H1 (cell line): ENCODE measurements at regions not wholly inside any gene's neighbourhood (a gene's known extent, or its start where the extent isn't known, plus 50 kb on each side); places are given as distances from the start of the nearest gene placed in this dataset.

Experiments used
- CTCF ChIA-PET: fragments of 300-600 bp; sonication (Branson Sonifier 250); formaldehyde crosslinking; loops from one replicate; lab custom pipeline; 2021; ENCODE audit not compliant: partially characterized antibody; lab: Charles Lee
- POLR2A ChIA-PET: fragments of 300-600 bp; sonication (Branson Sonifier 250); formaldehyde crosslinking; loops from one replicate; lab custom pipeline; 2021; ENCODE audit warnings: inconsistent platforms; ENCODE audit not compliant: partially characterized antibody; lab: Charles Lee
- DNase-seq, 2 experiments: peaks; one replicate each; pipeline versions ENCODE4 v3.0.0 to v3.0.0-alpha.2; 2010 to 2022; ENCODE audit warnings: low spot score in 2 of 2, low read depth in 1 of 2, mixed read lengths in 1 of 2
- FAIRE-seq: peaks from 2 replicates; lab custom pipeline; 2011; peaks lifted over from hg19 to GRCh38; lab: Jason Lieb, UNC
- H2AFZ ChIP-seq: 2 replicates; pipeline ENCODE4 v1.8.1; 2012; ENCODE audit warnings: low read length, inconsistent platforms
- H2AK5ac ChIP-seq: 2 replicates; pipeline ENCODE4 v1.6.1; 2013; ENCODE audit warnings: low read depth, low read length
- H2BK120ac ChIP-seq: replicated peaks from 2 replicates; pipeline ENCODE3; 2013; ENCODE audit warnings: low read depth, low read length, inconsistent platforms
- H2BK12ac ChIP-seq: 2 replicates; pipeline ENCODE4 v1.6.1; 2013; ENCODE audit warnings: low read depth, low read length
- H2BK15ac ChIP-seq: 2 replicates; pipeline ENCODE4 v1.6.1; 2013; ENCODE audit warnings: low read length
- H2BK20ac ChIP-seq: 2 replicates; pipeline ENCODE4 v1.6.1; 2013; ENCODE audit warnings: low read length
- H2BK5ac ChIP-seq: 2 replicates; pipeline ENCODE4 v1.6.1; 2013; ENCODE audit warnings: low read depth, low read length
- H3K14ac ChIP-seq: 2 replicates; pipeline ENCODE4 v1.6.1; 2013; ENCODE audit warnings: inconsistent platforms; ENCODE audit not compliant: insufficient read length
- H3K18ac ChIP-seq: 2 replicates; pipeline ENCODE4 v1.6.1; 2013; ENCODE audit warnings: low read length; ENCODE audit errors: extremely low read depth
- H3K23ac ChIP-seq: 2 replicates; pipeline ENCODE4 v1.6.1; 2013; ENCODE audit warnings: inconsistent platforms; ENCODE audit not compliant: insufficient read length
- H3K23me2 ChIP-seq: 2 replicates; pipeline ENCODE4 v1.6.1; 2013; ENCODE audit warnings: low read depth, low read length
- H3K27ac ChIP-seq: 2 replicates; pipeline ENCODE4 v1.6.1; 2011; ENCODE audit warnings: low read depth, low read length, inconsistent platforms
- H3K27me3 ChIP-seq, 4 experiments: replicated peaks in 1 of 4; 1 replicate in 1 of 4; 2 replicates in 3 of 4; pipeline versions ENCODE4 v1.6.1 to v1.8.1; 2011 to 2013; ENCODE audit warnings: low read length in 3 of 4, mild to moderate bottlenecking in 3 of 4, inconsistent platforms in 2 of 4, mixed read lengths in 2 of 4, moderate library complexity in 1 of 4; ENCODE audit not compliant: control insufficient read depth in 3 of 4, insufficient read depth in 3 of 4; ENCODE audit errors: extremely low read depth in 1 of 4
- H3K36me3 ChIP-seq, 4 experiments: 2 replicates each; pipeline versions ENCODE4 v1.6.1 to v1.8.1; 2011 to 2013; ENCODE audit warnings: mild to moderate bottlenecking in 4 of 4, low read length in 3 of 4, moderate library complexity in 2 of 4, control low read depth in 1 of 4, inconsistent platforms in 1 of 4; ENCODE audit not compliant: insufficient read depth in 4 of 4, control insufficient read depth in 2 of 4
- H3K4ac ChIP-seq: replicated peaks from 2 replicates; pipeline ENCODE3; 2013; ENCODE audit warnings: low read length, low read depth, mixed read lengths, inconsistent platforms; ENCODE audit not compliant: insufficient read length
- H3K4me1 ChIP-seq, 4 experiments: replicated peaks in 1 of 4; 1 replicate in 1 of 4; 2 replicates in 3 of 4; pipeline versions ENCODE4 v1.6.1 to v1.8.1; 2011 to 2013; ENCODE audit warnings: low read length in 3 of 4, inconsistent platforms in 2 of 4, mixed read lengths in 1 of 4; ENCODE audit not compliant: insufficient read depth in 4 of 4, control insufficient read depth in 3 of 4
- H3K4me2 ChIP-seq, 2 experiments: 2 replicates each; pipeline versions ENCODE4 v1.6.1 to v1.8.1; 2011 to 2013; ENCODE audit warnings: low read depth in 2 of 2, low read length in 2 of 2, control low read depth in 1 of 2, inconsistent platforms in 1 of 2, mild to moderate bottlenecking in 1 of 2; ENCODE audit not compliant: insufficient read depth in 1 of 2
- H3K4me3 ChIP-seq, 4 experiments: fragments of 200-600, 300-600 bp in 1 of 4; sonication (generic), shearing (Covaris generic), sonication (Bioruptor Twin) in 1 of 4; 2 replicates each; pipeline versions ENCODE4 v1.5.1 to v1.8.1; 2011 to 2016; ENCODE audit warnings: low read length in 4 of 4, low read depth in 3 of 4, control low read depth in 2 of 4, inconsistent platforms in 2 of 4, mild to moderate bottlenecking in 2 of 4, mixed read lengths in 1 of 4, moderate library complexity in 1 of 4; ENCODE audit not compliant: insufficient read depth in 2 of 4; ENCODE audit errors: extremely low read depth in 1 of 4
- H3K56ac ChIP-seq: replicated peaks from 2 replicates; pipeline ENCODE3; 2013; ENCODE audit warnings: low read depth, mild to moderate bottlenecking, mixed read lengths, low read length, inconsistent platforms; ENCODE audit not compliant: insufficient read length
- H3K79me1 ChIP-seq: 2 replicates; pipeline ENCODE4 v1.6.1; 2013; ENCODE audit warnings: low read depth, low read length, control low read depth
- H3K79me2 ChIP-seq, 2 experiments: 2 replicates each; pipeline versions ENCODE4 v1.6.1 to v1.8.1; 2012 to 2013; ENCODE audit warnings: low read length in 2 of 2, mild to moderate bottlenecking in 2 of 2, inconsistent platforms in 1 of 2; ENCODE audit not compliant: insufficient read depth in 2 of 2, control insufficient read depth in 1 of 2
- H3K9ac ChIP-seq, 4 experiments: replicated peaks in 1 of 4; 1 replicate in 1 of 4; 2 replicates in 3 of 4; pipeline versions ENCODE4 v1.6.1 to v1.8.1; 2011 to 2013; ENCODE audit warnings: low read depth in 3 of 4, low read length in 3 of 4, control low read depth in 2 of 4, mild to moderate bottlenecking in 2 of 4, moderate library complexity in 2 of 4, inconsistent platforms in 1 of 4; ENCODE audit errors: extremely low read depth in 1 of 4
- H3K9me3 ChIP-seq, 2 experiments: 2 replicates each; pipeline versions ENCODE4 v1.6.1 to v1.8.1; 2012 to 2013; ENCODE audit warnings: mild to moderate bottlenecking in 2 of 2, moderate library complexity in 2 of 2, control low read depth in 1 of 2, inconsistent platforms in 1 of 2, low read depth in 1 of 2, low read length in 1 of 2, mixed read lengths in 1 of 2; ENCODE audit not compliant: insufficient read depth in 2 of 2
- H4K20me1 ChIP-seq, 2 experiments: replicated peaks in 1 of 2; 2 replicates each; pipeline versions ENCODE3 to v1.8.1; 2011 to 2013; ENCODE audit warnings: inconsistent platforms in 2 of 2, low read length in 2 of 2, mild to moderate bottlenecking in 1 of 2; ENCODE audit not compliant: insufficient read depth in 2 of 2, control insufficient read depth in 1 of 2
- H4K5ac ChIP-seq: 2 replicates; pipeline ENCODE4 v1.6.1; 2013; ENCODE audit warnings: low read length, low read depth, mixed read lengths, inconsistent platforms; ENCODE audit not compliant: insufficient read length
- H4K8ac ChIP-seq: 2 replicates; pipeline ENCODE4 v1.8.0; 2013; ENCODE audit warnings: mild to moderate bottlenecking, moderate library complexity, low read length, inconsistent platforms; ENCODE audit not compliant: insufficient read depth; ENCODE audit errors: extremely low read depth
- H4K91ac ChIP-seq: replicated peaks from 2 replicates; pipeline ENCODE3; 2013; ENCODE audit warnings: low read length, mixed read lengths, inconsistent platforms; ENCODE audit not compliant: insufficient read length
- ASH2L ChIP-seq: fragments of 200-600, 300-600 bp; sonication (generic); IDR thresholded peaks from one replicate; pipeline ENCODE4 v1.7.1; 2017; ENCODE audit warnings: low read length
- ATF3 ChIP-seq: IDR thresholded peaks from 2 replicates; pipeline ENCODE4 v1.6.1; 2011; ENCODE audit warnings: low read depth, mild to moderate bottlenecking, low read length; ENCODE audit not compliant: insufficient read depth
- BCL11A ChIP-seq, 2 experiments: IDR thresholded peaks; one replicate each; pipeline ENCODE4 v1.6.1; 2011; ENCODE audit warnings: low read depth in 2 of 2, low read length in 2 of 2, mild to moderate bottlenecking in 2 of 2
- CREB1 ChIP-seq: IDR thresholded peaks from 2 replicates; pipeline ENCODE4 v1.6.1; 2012; ENCODE audit warnings: inconsistent platforms
- EZH2 ChIP-seq: fragments of 200-600 bp; sonication (generic); IDR thresholded peaks from 2 replicates; pipeline ENCODE4 v1.7.1; 2012; ENCODE audit warnings: low read depth, mild to moderate bottlenecking, moderate library complexity, low read length, inconsistent platforms; ENCODE audit not compliant: severe bottlenecking
- JUN ChIP-seq: IDR thresholded peaks from 2 replicates; pipeline ENCODE4 v1.6.1; 2011; ENCODE audit warnings: low read depth, mild to moderate bottlenecking, improper control_type of control experiment, low read length
- KDM1A ChIP-seq: fragments of 200-600, 300-600 bp; sonication (generic); IDR thresholded peaks from 2 replicates; pipeline ENCODE4 v1.7.1; 2016; ENCODE audit warnings: mild to moderate bottlenecking, low read length, borderline replicate concordance
- RFX5 ChIP-seq: IDR thresholded peaks from 2 replicates; pipeline ENCODE4 v1.6.1; 2011; ENCODE audit warnings: low read depth, low read length, improper control_type of control experiment, borderline replicate concordance
- SIN3A ChIP-seq, 2 experiments: IDR thresholded peaks in 1 of 2; conservative IDR thresholded peaks in 1 of 2; 2 replicates each; pipeline ENCODE4 v1.6.1; 2011 to 2012; ENCODE audit warnings: low read length in 2 of 2, improper control_type of control experiment in 1 of 2, low read depth in 1 of 2, mild to moderate bottlenecking in 1 of 2
- SP1 ChIP-seq: IDR thresholded peaks from 2 replicates; pipeline ENCODE4 v1.6.1; 2011; ENCODE audit warnings: low read depth, low read length
- ZNF274 ChIP-seq: IDR thresholded peaks from 2 replicates; pipeline ENCODE4 v1.7.0; 2012; ENCODE audit warnings: low read length, borderline replicate concordance; ENCODE audit errors: extremely low read depth

- no peak overlapping the region for H3K18ac ChIP-seq
- H2AK5ac ChIP-seq, result no peak overlapping the region
- POLR2A ChIA-PET, result no interaction called here
- TF ChIP-seq JUN (no peak), ASH2L (no peak), BCL11A (IDR thresholded peaks at IDR 0.05; ENCODE audit: low read depth in 2 of 2, low read length in 2 of 2) (no peak), SP1 (no peak), EZH2 (no peak), CREB1 (no peak), RFX5 (no peak), SIN3A (conservative IDR thresholded peaks at IDR 0.05 in 1 of 2, IDR thresholded peaks at IDR 0.05 in 1 of 2; ENCODE audit: low read depth in 1 of 2, low read length in 2 of 2) (no peak), KDM1A (no peak), ZNF274 (no peak), ATF3 (no peak)
- no peaks in the 10 kb centered on the region for H3K79me2 ChIP-seq
- CTCF ChIA-PET, result interaction anchor here (1.0 to 2.1 kb wide), 3 partner anchors 10 to 19 kb away, joined by 3 to 15 read pairs (median 4); no protein-coding TSS in a partner anchor
- H3K27ac ChIP-seq, result no peak overlapping the region
- no peak overlapping the region for H3K9ac ChIP-seq
- no peaks in the 10 kb centered on the region for H3K4me1 ChIP-seq
- H3K56ac ChIP-seq, result no peak overlapping the region
- no peaks in the 10 kb centered on the region; the same call in 1 of the 2 replicates for H3K23me2 ChIP-seq
- H4K5ac ChIP-seq, result no peak overlapping the region
- no peak overlapping the region for H4K91ac ChIP-seq
- H4K20me1 ChIP-seq, result no peaks in the 10 kb centered on the region
- no peaks in the 10 kb centered on the region for H3K79me1 ChIP-seq
- no peak overlapping the region for H3K4me2 ChIP-seq
- H3K4ac ChIP-seq, result no peak overlapping the region
- DNase-seq (no peak), FAIRE-seq (no peak)
- H3K27me3 ChIP-seq, result no peaks in the 10 kb centered on the region
- no peak overlapping the region for H2BK15ac ChIP-seq
- H3K9me3 ChIP-seq, result no peaks in the 10 kb centered on the region
- H2BK5ac ChIP-seq, result no peak overlapping the region
- no peak overlapping the region for H2AFZ ChIP-seq
- no peak overlapping the region for H2BK20ac ChIP-seq
- H3K36me3 ChIP-seq, result no peaks in the 10 kb centered on the region
- no peak overlapping the region for H3K4me3 ChIP-seq
- H3K23ac ChIP-seq, result no peak overlapping the region
- no peak overlapping the region for H2BK120ac ChIP-seq
- no peak overlapping the region for H3K14ac ChIP-seq
- H4K8ac ChIP-seq, result no peak overlapping the region
- no peak overlapping the region for H2BK12ac ChIP-seq
Measured at GRCh38 chr6:23647045-23647444, 479.0 kb upstream of the NRSN1 start.
